Fibroblast of lung (primary cell): ENCODE measurements at regions not wholly inside any gene's neighbourhood (a gene's known extent, or its start where the extent isn't known, plus 50 kb on each side); places are given as distances from the start of the nearest gene placed in this dataset.

Source experiments
- DNase-seq, 2 donors: peaks; one replicate each; pipeline versions ENCODE4 v3.0.0 to v3.0.0-alpha.2; 2010; ENCODE audit warnings: low read depth in 2 of 2
- H2AFZ ChIP-seq: 2 replicates; pipeline ENCODE4 v1.5.1; 2012; ENCODE audit warnings: low read length, control low read depth, inconsistent platforms
- H3K27ac ChIP-seq: 2 replicates; pipeline ENCODE4 v1.5.1; 2011; ENCODE audit warnings: low read length, control low read depth; ENCODE audit not compliant: insufficient read depth
- H3K27me3 ChIP-seq: 2 replicates; pipeline ENCODE4 v1.5.1; 2011; ENCODE audit warnings: mild to moderate bottlenecking, low read length; ENCODE audit not compliant: control insufficient read depth, insufficient read depth
- H3K36me3 ChIP-seq: 2 replicates; pipeline ENCODE4 v1.5.1; 2011; ENCODE audit warnings: low read length; ENCODE audit not compliant: control insufficient read depth, insufficient read depth
- H3K4me1 ChIP-seq: 2 replicates; pipeline ENCODE4 v1.5.1; 2011; ENCODE audit warnings: low read length; ENCODE audit not compliant: control insufficient read depth, insufficient read depth; ENCODE audit errors: extremely low read depth
- H3K4me2 ChIP-seq: 2 replicates; pipeline ENCODE4 v1.5.1; 2011; ENCODE audit warnings: low read length, control low read depth; ENCODE audit not compliant: insufficient read depth; ENCODE audit errors: extremely low read depth
- H3K4me3 ChIP-seq, 4 experiments: fragments of 200-600 bp in 1 of 4; sonication (generic) in 1 of 4; replicated peaks in 1 of 4; 2 replicates each; pipeline ENCODE4 v1.5.1; 2011 to 2016; ENCODE audit warnings: low read length in 4 of 4, low read depth in 3 of 4, mild to moderate bottlenecking in 3 of 4, control low read depth in 2 of 4, inconsistent platforms in 1 of 4, mixed read lengths in 1 of 4; ENCODE audit not compliant: insufficient read depth in 1 of 4; ENCODE audit errors: control extremely low read depth in 1 of 4
- H3K79me2 ChIP-seq: 2 replicates; pipeline ENCODE4 v1.5.1; 2012; ENCODE audit warnings: mild to moderate bottlenecking, low read length, inconsistent platforms; ENCODE audit not compliant: control insufficient read depth, insufficient read depth
- H3K9ac ChIP-seq: 2 replicates; pipeline ENCODE4 v1.5.1; 2011; ENCODE audit warnings: mild to moderate bottlenecking, low read length, control low read depth; ENCODE audit not compliant: insufficient read depth
- H3K9me3 ChIP-seq: 2 replicates; pipeline ENCODE4 v1.5.1; 2012; ENCODE audit warnings: low read depth, low read length; ENCODE audit not compliant: control insufficient read depth, insufficient read depth
- H4K20me1 ChIP-seq: 2 replicates; pipeline ENCODE4 v1.5.1; 2011; ENCODE audit warnings: low read length; ENCODE audit not compliant: control insufficient read depth, insufficient read depth; ENCODE audit errors: extremely low read depth
- CTCF ChIP-seq, 2 donors: IDR thresholded peaks in 1 of 2; conservative IDR thresholded peaks in 1 of 2; 1 replicate in 1 of 2; 2 replicates in 1 of 2; pipeline ENCODE4 v1.5.1; 2011 to 2012; ENCODE audit warnings: low read length in 2 of 2, control low read depth in 1 of 2, inconsistent platforms in 1 of 2, low read depth in 1 of 2, mild to moderate bottlenecking in 1 of 2
- EZH2 ChIP-seq: IDR thresholded peaks from 2 replicates; pipeline ENCODE4 v1.5.1; 2012; ENCODE audit warnings: low read length, control low read depth, mild to moderate bottlenecking; ENCODE audit errors: missing control alignments

- no peak overlapping the region for H3K4me2 ChIP-seq
- no peaks in the 10 kb centered on the region for H3K4me1 ChIP-seq
- no peak overlapping the region for H2AFZ ChIP-seq
- H3K4me3 ChIP-seq, result no peak overlapping the region
- no peak overlapping the region for H3K27ac ChIP-seq
- DNase-seq, result no peak
- TF ChIP-seq EZH2 (no peak), CTCF (conservative IDR thresholded peaks at IDR 0.05 in 1 of 2, IDR thresholded peaks at IDR 0.05 in 1 of 2; ENCODE audit: low read depth in 1 of 2, low read length in 2 of 2) (no peak)
- no peaks in the 10 kb centered on the region for H3K36me3 ChIP-seq
- H4K20me1 ChIP-seq, result no peaks in the 10 kb centered on the region
- H3K9ac ChIP-seq, result no peak overlapping the region
- no peaks in the 10 kb centered on the region for H3K79me2 ChIP-seq
- no peaks in the 10 kb centered on the region for H3K9me3 ChIP-seq
- H3K27me3 ChIP-seq, result no peaks in the 10 kb centered on the region
Measured at GRCh38 chr16:79786389-79786788, 185.9 kb upstream of the MAF start.

- Histone ChIP-seq H3K79me2 (no peaks in the 10 kb centered on the region), H3K27me3 (no peaks in the 10 kb centered on the region), H3K27ac (no peak overlapping the region), H4K20me1 (no peaks in the 10 kb centered on the region), H2AFZ (no peak overlapping the region), H3K9ac (no peak overlapping the region), H3K36me3 (no peaks in the 10 kb centered on the region), H3K9me3 (no peaks in the 10 kb centered on the region), H3K4me1 (no peaks in the 10 kb centered on the region), H3K4me3 (no peak overlapping the region), H3K4me2 (no peak overlapping the region)
- TF ChIP-seq EZH2 (no peak), CTCF (conservative IDR thresholded peaks at IDR 0.05 in 1 of 2, IDR thresholded peaks at IDR 0.05 in 1 of 2; ENCODE audit: low read depth in 1 of 2, low read length in 2 of 2) (no peak)
- DNase-seq, result peak in 1 of 2 donors; percentile 42
Measured at GRCh38 chr16:79784007-79784406, 183.5 kb upstream of the MAF start.

DNA sequence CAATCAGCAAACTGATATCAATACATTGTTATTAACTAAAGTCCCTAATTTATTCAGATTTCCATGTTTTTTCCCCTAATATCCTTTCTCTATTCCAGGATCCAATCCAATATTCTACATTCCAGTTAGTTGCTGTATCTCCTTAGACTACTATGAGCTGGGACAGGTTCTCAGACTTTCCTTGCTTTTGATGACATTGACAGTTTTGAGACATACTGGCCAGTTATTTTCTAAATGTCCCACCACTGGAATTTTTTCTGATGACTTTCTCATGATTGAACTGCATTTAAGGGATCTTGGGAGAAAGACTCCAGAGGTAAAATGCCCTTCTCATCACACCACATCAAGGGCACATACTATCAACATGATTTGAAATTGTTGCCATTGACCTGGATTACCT, 177.1 kb upstream of the MAF start:
- no peaks in the 10 kb centered on the region for H3K9me3 ChIP-seq
- H2AFZ ChIP-seq, result no peak overlapping the region
- no peak for DNase-seq
- H3K4me3 ChIP-seq, result no peak overlapping the region
- no peaks in the 10 kb centered on the region for H3K79me2 ChIP-seq
- H3K27me3 ChIP-seq, result no peaks in the 10 kb centered on the region
- H4K20me1 ChIP-seq, result no peaks in the 10 kb centered on the region
- H3K9ac ChIP-seq, result no peak overlapping the region
- peaks cover 6% of the 10 kb centered on the region for H3K4me1 ChIP-seq
- no peaks in the 10 kb centered on the region for H3K36me3 ChIP-seq
- no peak overlapping the region for H3K27ac ChIP-seq
- H3K4me2 ChIP-seq, result no peak overlapping the region
- TF ChIP-seq EZH2, result no peak
- no peak for TF ChIP-seq CTCF (conservative IDR thresholded peaks at IDR 0.05 in 1 of 2, IDR thresholded peaks at IDR 0.05 in 1 of 2; ENCODE audit: low read depth in 1 of 2, low read length in 2 of 2)
